HG03196 (cell line): ENCODE measurements at regions not wholly inside any gene's neighbourhood (a gene's known extent, or its start where the extent isn't known, plus 50 kb on each side); places are given as distances from the start of the nearest gene placed in this dataset.

Experiments
- ATAC-seq: cut with Tn5 transposase; IDR thresholded peaks from one replicate; pipeline ENCODE4 v1.9.1; 2021; ENCODE audit not compliant: unreplicated experiment

GRCh38 chr1:221286399-221286798 is 407.2 kb downstream of the HLX start:
- no peak for ATAC-seq

GRCh38 chr1:221289103-221289502 is 409.9 kb downstream of the HLX start:
- ATAC-seq = no peak

GRCh38 chr1:221290669-221291068 is 411.4 kb downstream of the HLX start:
- no peak for ATAC-seq

- no peak for ATAC-seq
Measured at GRCh38 chr1:221291113-221291512, 411.9 kb downstream of the HLX start.

DNA sequence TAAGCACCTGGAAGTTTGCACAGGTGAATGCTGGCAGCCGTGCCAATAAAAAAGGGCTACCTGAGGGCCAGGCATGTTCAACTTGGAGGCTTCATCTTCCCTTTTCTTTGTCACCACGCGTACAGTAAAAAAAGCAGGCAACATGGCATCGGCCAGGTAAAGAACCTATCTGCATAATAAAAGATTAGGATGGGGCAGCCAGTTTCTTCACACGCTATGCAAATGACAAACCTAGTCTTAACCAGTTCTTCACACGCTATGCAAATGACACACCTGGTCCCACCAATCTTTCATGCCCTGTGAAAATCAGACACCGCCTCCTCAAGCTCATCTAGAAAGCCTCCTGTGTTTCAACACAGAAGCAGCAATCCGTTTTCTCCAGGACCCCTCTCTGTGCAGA is 413.4 kb downstream of the HLX start:
- no peak for ATAC-seq

GRCh38 chr1:221294242-221294641 is 415.0 kb downstream of the HLX start:
- ATAC-seq = no peak

DNA sequence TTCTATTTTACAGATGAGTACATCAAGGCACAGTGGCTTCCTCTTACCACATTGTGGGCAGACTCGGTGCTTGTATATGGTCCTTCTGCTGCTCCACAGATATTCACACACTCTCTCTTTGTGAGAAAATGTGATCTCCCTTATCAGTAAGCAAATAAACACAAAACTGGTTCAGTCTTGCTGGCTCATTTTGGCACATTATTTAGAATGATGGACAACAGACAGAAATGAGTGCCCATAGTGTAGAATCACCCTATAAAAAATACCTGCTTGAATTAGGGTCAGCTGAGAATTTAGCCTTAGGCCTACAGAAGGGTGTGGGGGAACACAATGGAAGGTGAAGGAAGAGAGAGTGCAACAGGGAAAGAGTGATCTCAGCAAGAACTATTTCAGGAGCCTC is 423.1 kb downstream of the HLX start:
- no peak for ATAC-seq

GRCh38 chr1:221302810-221303209 is 423.6 kb downstream of the HLX start:
- no peak for ATAC-seq

DNA sequence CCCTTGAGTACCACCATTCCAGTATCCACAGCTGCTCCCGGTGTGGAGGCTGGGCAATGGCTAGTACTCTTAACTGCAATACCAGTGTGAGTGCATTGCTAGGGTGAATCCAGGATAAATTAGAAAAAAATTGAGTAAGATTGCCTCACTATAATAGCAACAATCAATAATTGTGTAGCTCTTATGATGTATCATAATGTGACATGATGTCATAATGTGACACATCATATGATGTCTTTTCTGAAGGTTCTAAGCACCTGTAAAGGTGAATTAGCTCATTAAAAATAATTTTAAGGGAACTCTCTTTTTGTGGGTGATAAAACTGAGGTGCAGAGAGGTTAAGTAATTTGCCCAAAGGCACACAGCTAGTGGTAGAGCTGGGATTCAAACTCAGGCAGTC is 424.4 kb downstream of the HLX start:
- ATAC-seq = no peak

DNA sequence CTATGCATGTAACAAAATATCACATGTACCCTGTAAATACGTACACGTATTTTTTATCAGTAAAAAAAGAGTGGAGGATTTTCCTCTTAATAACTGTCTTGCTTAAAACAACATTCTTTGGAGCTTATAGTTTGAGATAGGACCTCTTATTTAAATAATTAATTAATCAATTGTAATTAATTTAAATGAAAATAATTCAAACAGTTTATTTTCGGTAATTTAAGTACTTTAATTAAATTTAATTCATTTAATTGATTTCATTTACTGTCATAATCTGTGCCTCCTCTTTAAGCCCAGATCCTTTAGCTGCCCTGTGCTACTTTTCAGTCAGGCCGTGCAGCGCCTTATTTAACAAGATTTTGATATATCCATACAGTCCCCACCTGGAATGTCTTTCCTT is 427.0 kb downstream of the HLX start:
- no peak for ATAC-seq

GRCh38 chr1:221308534-221309511 is 429.6 kb downstream of the HLX start:
- no peak for ATAC-seq

- no peak for ATAC-seq
Measured at GRCh38 chr1:221309723-221310122, 430.5 kb downstream of the HLX start.

DNA sequence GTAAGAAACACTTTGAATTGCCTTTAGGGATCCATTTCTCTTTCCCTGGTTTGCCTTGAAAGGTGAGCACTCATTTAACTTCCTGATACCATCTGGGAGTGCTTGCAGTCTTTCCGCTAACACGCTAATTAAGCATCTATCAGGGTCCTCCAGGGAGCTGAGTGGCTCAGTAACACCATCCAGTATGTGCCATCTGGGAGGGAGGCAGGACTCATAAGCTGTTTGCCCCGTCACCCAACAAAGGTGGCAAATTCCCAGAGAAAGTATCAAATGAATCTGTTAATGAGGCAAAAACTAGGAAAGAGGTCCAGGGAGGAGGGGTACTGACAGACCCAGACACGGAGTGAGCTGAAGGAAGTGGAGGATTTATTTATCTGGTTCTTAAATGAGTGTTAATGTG is 430.9 kb downstream of the HLX start:
- no peak for ATAC-seq

DNA sequence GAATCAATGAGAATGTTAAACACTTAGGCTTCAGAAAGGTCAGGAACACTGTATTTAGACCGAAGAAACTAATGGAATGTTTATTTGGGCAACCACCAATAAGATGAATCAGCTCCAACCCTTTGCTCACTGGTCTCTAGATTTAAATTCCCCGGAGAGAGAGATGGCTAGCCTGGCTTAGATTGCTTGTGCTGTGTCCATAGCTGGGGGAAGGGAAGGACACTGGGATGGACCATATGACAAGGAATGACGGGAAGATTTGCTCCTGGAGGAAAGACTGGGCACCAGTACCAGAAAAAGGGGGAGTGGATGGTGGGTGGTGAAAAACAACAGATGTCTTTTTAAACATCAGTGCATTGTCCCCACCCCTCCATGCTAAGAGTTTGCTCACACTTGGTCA is 426.6 kb downstream of the DUSP10 start:
- no peak for ATAC-seq

DNA sequence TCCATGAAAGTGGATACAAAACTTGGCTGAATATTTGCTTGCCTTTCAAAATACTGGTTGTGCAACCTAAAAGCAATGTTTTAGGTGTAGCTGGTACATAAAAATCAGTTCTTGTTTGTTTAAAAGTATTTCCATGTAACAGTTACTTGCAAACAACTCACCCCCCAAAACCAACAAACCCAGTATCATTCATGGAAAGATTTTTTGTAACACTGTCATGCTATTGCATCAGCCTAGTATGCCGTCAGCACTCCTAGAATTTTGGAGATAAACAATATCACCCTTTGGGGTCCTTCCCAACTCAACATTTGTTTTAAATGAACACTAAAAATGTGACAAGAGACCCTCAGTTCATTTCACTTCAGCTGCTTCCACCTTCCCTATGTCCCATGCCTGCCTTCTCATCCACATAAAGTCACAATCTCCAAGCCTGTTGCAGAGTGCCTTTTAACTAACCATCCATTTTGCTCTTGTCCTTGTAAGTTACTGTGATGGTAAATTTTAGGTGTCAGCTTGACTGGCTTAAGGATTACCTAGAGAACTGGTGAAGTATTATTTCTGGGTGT is 425.3 kb downstream of the DUSP10 start:
- no peak for ATAC-seq

DNA sequence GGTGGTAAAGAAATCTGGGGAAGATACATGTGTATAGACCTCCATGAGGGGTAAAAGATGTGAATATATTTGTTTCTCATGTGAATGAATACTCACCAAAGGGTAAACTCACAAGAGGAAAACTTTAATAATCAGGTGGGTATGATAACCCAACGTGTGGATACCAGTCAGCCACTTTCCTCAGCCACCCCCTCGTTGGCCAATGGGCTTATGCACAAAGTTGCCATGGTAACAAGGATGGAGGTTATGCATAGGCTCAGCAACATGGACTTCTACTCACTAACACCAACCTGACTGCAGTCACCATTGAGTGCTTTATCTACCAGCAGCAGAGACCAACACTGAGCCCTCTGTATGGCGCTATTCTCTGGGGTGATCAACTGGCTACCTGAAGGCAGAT is 424.4 kb downstream of the DUSP10 start:
- no peak for ATAC-seq

DNA sequence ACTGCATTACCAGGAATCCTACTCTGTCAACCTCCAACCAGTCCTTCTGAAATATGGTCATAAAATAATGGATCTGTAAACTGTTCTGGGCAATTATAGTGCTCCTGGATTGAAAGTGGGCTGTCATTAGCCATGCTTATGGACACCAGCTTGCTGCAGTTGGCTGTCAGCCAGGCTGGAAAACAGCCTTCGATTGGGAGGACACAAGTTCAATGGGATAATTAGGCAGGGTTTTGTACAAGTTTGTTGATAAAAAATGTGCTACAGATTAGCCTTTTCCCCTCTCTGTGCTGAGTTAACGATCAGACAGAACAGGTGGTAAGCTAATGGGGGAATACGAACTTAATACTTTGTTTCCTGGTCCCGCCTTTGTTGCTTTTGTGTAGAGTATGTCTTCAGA is 413.9 kb downstream of the DUSP10 start:
- ATAC-seq = no peak

DNA sequence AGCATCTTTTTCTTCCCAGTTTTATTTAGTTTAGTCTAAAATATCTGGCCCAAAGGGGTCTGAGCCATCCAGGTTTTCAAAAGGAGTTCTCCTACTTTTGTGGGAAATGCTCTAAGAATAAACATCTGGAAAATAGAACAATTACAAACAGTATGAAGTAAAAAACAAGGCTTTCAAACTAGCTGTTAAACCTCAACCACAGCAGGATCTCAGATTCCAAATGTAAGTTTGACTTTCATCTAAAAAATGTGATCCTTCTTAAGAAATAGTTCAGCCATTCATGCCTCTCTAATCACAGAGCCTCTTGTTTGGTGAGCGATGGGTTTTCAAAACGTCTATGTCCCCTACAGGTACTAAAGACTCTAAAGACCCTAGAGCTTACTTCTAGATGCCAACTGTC is 413.5 kb downstream of the DUSP10 start:
- ATAC-seq = no peak

GRCh38 chr1:221331273-221332183 is 410.4 kb downstream of the DUSP10 start:
- ATAC-seq = no peak

- no peak for ATAC-seq
Measured at GRCh38 chr1:221334062-221334461, 407.8 kb downstream of the DUSP10 start.
